ENCODE measurements at regions not wholly inside any gene's neighbourhood (a gene's known extent, or its start where the extent isn't known, plus 50 kb on each side); places are given as distances from the start of the nearest gene placed in this dataset.
"Not testable (repeated sequence)": the region's sequence is repeated elsewhere in the genome, so short reads cannot be mapped to it uniquely, and the experiment has no call there.

- CTCF ChIA-PET = no interaction called here
- no peak for DNase-seq (ENCODE audit: extremely low spot score)
- no peak for TF ChIP-seq FOXA1 (IDR thresholded peaks at IDR 0.05)
- TF ChIP-seq FOXM1 (IDR thresholded peaks at IDR 0.05; ENCODE audit: borderline replicate concordance) = no peak
- TF ChIP-seq HDGF (IDR thresholded peaks at IDR 0.05; ENCODE audit: borderline replicate concordance) = no peak
- no peak for TF ChIP-seq LEF1 (IDR thresholded peaks at IDR 0.05; ENCODE audit: borderline replicate concordance)
- no peak for TF ChIP-seq ZNF384 (IDR thresholded peaks at IDR 0.05)
- TF ChIP-seq L3MBTL2 (conservative IDR thresholded peaks at IDR 0.05) = no peak
- TF ChIP-seq SUZ12 (IDR thresholded peaks at IDR 0.05) = no peak
- no peak for TF ChIP-seq NFRKB (IDR thresholded peaks at IDR 0.05)
- TF ChIP-seq CTBP1 (IDR thresholded peaks at IDR 0.05; ENCODE audit: borderline replicate concordance) = no peak
- no peak for TF ChIP-seq FOXK2 (IDR thresholded peaks at IDR 0.05)
- TF ChIP-seq ELF4 (IDR thresholded peaks at IDR 0.05) = no peak
- no peak for TF ChIP-seq ARNT (IDR thresholded peaks at IDR 0.05)
- TF ChIP-seq, protein P1, sequence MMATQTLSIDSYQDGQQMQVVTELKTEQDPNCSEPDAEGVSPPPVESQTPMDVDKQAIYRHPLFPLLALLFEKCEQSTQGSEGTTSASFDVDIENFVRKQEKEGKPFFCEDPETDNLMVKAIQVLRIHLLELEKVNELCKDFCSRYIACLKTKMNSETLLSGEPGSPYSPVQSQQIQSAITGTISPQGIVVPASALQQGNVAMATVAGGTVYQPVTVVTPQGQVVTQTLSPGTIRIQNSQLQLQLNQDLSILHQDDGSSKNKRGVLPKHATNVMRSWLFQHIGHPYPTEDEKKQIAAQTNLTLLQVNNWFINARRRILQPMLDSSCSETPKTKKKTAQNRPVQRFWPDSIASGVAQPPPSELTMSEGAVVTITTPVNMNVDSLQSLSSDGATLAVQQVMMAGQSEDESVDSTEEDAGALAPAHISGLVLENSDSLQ (IDR thresholded peaks at IDR 0.05) = no peak
- no peak for TF ChIP-seq BHLHE40 (IDR thresholded peaks at IDR 0.05; ENCODE audit: borderline replicate concordance)
- TF ChIP-seq TARDBP (IDR thresholded peaks at IDR 0.05) = no peak
- TF ChIP-seq SP1 (IDR thresholded peaks at IDR 0.05) = no peak
- POLR2A ChIA-PET = no interaction called here
Observed at GRCh38 chr4:117898496-117898895, 135.8 kb upstream of the NDST3 start.

DNA sequence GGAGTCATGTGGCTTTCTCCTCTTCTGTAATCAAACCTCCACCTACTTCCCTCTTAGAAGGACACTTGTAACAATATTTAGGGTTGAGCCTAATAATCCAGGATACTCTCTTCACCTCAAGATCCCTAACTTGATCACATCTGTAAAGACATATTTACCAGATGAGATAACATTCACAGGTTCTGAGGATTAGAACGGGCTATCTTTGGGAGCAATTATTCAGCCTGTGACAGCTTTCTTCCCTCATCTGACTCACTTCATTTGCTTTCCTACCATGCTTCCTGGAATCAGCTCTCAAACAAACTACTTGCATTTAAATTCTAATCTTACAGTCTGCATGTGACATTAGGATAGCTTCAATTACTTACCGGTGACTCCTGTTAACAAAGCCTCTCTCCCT is 133.5 kb upstream of the NDST3 start:
- TF ChIP-seq SUZ12 (IDR thresholded peaks at IDR 0.05) (no peak), HDGF (IDR thresholded peaks at IDR 0.05; ENCODE audit: borderline replicate concordance) (no peak), BHLHE40 (IDR thresholded peaks at IDR 0.05; ENCODE audit: borderline replicate concordance) (no peak), TARDBP (IDR thresholded peaks at IDR 0.05) (no peak), ZNF384 (IDR thresholded peaks at IDR 0.05) (no peak)
- TF ChIP-seq, protein P1 (IDR thresholded peaks at IDR 0.05) = no peak
- CTCF ChIA-PET = no interaction called here
- POLR2A ChIA-PET = no interaction called here
- DNase-seq (ENCODE audit: extremely low spot score) = no peak

DNA sequence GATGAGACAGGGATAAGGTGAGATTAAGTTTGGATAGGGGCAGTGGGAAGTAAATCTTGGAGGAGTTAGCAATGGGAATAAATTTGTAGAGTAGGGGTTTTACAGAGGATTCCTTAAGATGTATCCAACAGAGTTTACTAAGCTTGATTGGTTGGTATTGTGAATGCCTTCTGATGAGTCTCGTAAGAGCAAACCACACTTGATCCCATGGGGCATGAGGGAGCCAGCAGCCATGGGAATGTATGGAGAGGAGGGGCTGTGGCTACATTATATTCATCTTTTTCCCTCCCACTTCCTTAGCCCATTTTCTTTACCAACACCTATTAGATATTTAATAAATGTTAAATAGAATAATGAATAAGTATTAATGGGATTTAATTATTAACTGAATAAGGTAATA is 126.6 kb upstream of the NDST3 start:
- POLR2A ChIA-PET = no interaction called here
- no peak for DNase-seq (ENCODE audit: extremely low spot score)
- CTCF ChIA-PET = no interaction called here
- TF ChIP-seq LEF1 (IDR thresholded peaks at IDR 0.05; ENCODE audit: borderline replicate concordance) = no peak
- TF ChIP-seq L3MBTL2 (conservative IDR thresholded peaks at IDR 0.05) = no peak
- no peak for TF ChIP-seq HDGF (IDR thresholded peaks at IDR 0.05; ENCODE audit: borderline replicate concordance)
- TF ChIP-seq CTBP1 (IDR thresholded peaks at IDR 0.05; ENCODE audit: borderline replicate concordance) = no peak
- no peak for TF ChIP-seq ELF4 (IDR thresholded peaks at IDR 0.05)
- TF ChIP-seq TARDBP (IDR thresholded peaks at IDR 0.05) = no peak
- no peak for TF ChIP-seq ARNT (IDR thresholded peaks at IDR 0.05)
- no peak for TF ChIP-seq FOXK2 (IDR thresholded peaks at IDR 0.05)
- no peak for TF ChIP-seq FOXM1 (IDR thresholded peaks at IDR 0.05; ENCODE audit: borderline replicate concordance)
- TF ChIP-seq, protein P1 (IDR thresholded peaks at IDR 0.05) = no peak
- TF ChIP-seq SP1 (IDR thresholded peaks at IDR 0.05) = no peak
- no peak for TF ChIP-seq BHLHE40 (IDR thresholded peaks at IDR 0.05; ENCODE audit: borderline replicate concordance)
- no peak for TF ChIP-seq NFRKB (IDR thresholded peaks at IDR 0.05)
- no peak for TF ChIP-seq ZNF384 (IDR thresholded peaks at IDR 0.05)
- no peak for TF ChIP-seq SUZ12 (IDR thresholded peaks at IDR 0.05)
- no peak for TF ChIP-seq FOXA1 (IDR thresholded peaks at IDR 0.05)

DNA sequence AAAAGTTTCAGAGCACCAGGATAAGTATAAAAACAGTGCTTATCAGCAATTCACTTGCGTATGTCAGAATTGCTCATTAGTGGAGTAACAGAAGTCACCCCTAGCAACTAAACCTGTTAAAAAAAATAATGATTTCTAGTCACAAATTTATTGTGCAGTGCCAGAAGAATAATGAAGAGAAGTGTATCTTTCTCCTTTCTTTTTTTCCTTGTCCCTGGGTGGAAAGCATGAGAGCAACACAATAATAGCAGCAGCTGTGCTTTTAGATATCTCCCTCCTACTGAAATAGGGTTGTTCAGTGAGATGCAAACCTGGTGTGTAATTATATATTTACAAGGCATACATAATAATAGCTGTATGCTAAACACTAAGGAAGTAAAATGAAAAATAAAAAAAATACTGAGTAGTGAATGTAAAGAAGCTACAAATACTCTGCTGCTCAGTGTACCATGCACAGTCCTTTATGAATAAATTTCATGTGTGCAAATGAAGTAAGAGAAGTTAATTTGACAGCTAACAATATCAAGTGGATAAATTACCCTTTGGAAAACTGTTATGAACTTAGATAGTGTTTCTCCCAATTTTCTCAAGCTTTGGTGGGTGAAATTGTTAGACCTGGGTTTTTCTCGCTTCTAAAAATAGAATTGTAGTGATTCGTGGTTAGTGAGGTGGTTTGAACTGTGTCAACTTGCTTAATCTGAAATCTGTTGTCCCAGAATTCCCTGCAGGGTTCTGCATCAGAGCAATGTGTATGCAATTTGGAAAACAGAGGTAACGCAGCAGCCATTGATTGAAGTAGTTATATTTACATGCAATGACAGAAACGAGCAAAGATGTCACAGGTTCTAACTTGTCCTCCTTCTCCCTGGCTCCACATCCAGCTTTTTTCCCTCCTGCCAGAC is 125.7 kb upstream of the NDST3 start:
- ChIA-PET POLR2A (no interaction called here), CTCF (no interaction called here)

DNA sequence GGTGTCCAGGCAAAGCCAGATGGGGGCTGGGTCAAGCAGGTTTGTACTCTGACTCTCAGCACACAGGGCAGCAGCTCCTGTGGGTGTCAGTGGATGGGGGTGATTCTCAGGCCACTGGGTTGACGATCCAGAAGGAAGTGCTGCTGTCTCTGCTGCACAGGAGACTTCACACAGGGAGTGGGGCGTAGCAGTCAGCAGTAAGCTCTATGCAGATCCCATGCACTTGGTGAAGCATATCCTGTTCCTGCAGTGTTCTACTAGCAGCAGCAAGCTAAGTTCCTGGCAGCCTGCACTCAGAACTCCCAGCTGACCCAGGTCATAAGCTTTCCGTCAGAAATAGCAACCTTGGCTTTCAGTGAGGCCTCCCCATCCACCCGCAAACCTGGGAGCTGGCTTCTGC is 117.6 kb upstream of the NDST3 start:
- no peak for DNase-seq (ENCODE audit: extremely low spot score)
- ChIA-PET CTCF (interaction anchor here (0.5 kb wide), 1 partner anchor 15 kb away, joined by 4 read pairs; no protein-coding TSS in a partner anchor), POLR2A (no interaction called here)
- TF ChIP-seq FOXM1 (IDR thresholded peaks at IDR 0.05; ENCODE audit: borderline replicate concordance) = no peak
- TF ChIP-seq NFRKB (IDR thresholded peaks at IDR 0.05) = no peak
- no peak for TF ChIP-seq ARNT (IDR thresholded peaks at IDR 0.05)
- TF ChIP-seq, protein P1 (IDR thresholded peaks at IDR 0.05) = no peak
- no peak for TF ChIP-seq LEF1 (IDR thresholded peaks at IDR 0.05; ENCODE audit: borderline replicate concordance)

More for the DNA sequence above, 125.7 kb upstream of the NDST3 start:
- TF ChIP-seq HDGF (IDR thresholded peaks at IDR 0.05; ENCODE audit: borderline replicate concordance) = no peak
- no peak for TF ChIP-seq FOXM1 (IDR thresholded peaks at IDR 0.05; ENCODE audit: borderline replicate concordance)
- no peak for TF ChIP-seq CTBP1 (IDR thresholded peaks at IDR 0.05; ENCODE audit: borderline replicate concordance)
- TF ChIP-seq LEF1 (IDR thresholded peaks at IDR 0.05; ENCODE audit: borderline replicate concordance) = no peak
- TF ChIP-seq TARDBP (IDR thresholded peaks at IDR 0.05) = no peak
- no peak for TF ChIP-seq SP1 (IDR thresholded peaks at IDR 0.05)
- no peak for TF ChIP-seq ARNT (IDR thresholded peaks at IDR 0.05)
- TF ChIP-seq, protein P1 (IDR thresholded peaks at IDR 0.05) = no peak
- TF ChIP-seq FOXA1 (IDR thresholded peaks at IDR 0.05) = no peak
- TF ChIP-seq NFRKB (IDR thresholded peaks at IDR 0.05) = no peak
- DNase-seq (ENCODE audit: extremely low spot score) = no peak

DNA sequence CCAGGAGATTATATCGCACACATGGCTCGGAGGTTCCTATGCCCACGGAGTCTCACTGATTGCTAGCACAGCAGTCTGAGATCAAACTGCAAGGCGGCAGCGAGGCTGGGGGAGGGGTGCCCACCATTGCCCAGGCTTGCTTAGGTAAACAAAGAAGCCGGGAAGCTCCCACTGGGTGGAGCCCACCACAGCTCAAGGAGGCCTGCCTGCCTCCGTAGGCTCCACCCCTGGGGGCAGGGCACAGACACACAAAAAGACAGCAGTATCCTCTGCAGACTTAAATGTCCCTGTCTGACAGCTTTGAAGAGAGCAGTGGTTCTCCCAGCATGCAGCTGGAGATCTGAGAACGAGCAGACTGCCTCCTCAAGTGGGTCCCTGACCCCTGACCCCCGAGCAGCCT is 112.0 kb upstream of the NDST3 start:
- DNase-seq (ENCODE audit: extremely low spot score); POLR2A ChIA-PET: not testable (repeated sequence)

GRCh38 chr4:117927823-117928222 is 106.5 kb upstream of the NDST3 start:
- POLR2A ChIA-PET; CTCF ChIA-PET; DNase-seq (ENCODE audit: extremely low spot score): not testable (repeated sequence)

More for the DNA sequence above, 112.0 kb upstream of the NDST3 start:
- CTCF ChIA-PET = not testable (repeated sequence)

All from HEK293T (cell line).